Vagina (tissue), 2 donors: ENCODE measurements at regions not wholly inside any gene's neighbourhood (a gene's known extent, or its start where the extent isn't known, plus 50 kb on each side); places are given as distances from the start of the nearest gene placed in this dataset.
A peak's percentile ranks its signal among the peaks of the same experiment; 100 is the strongest.

Source experiments
- DNase-seq, 2 donors: peaks; one replicate each; pipeline ENCODE4 v3.0.0-alpha.2; 2017; ENCODE audit errors: extremely low spot score in 2 of 2
- H3K27ac ChIP-seq: fragments of 200-600 bp; sonication (generic); one replicate; pipeline ENCODE4 v1.5.1; 2019
- H3K27me3 ChIP-seq: fragments of 200-600 bp; sonication (generic); one replicate; pipeline ENCODE4 v1.5.1; 2019
- H3K36me3 ChIP-seq, 2 donors: fragments of 200-600 bp; sonication (generic); one replicate each; pipeline ENCODE4 v1.5.1; 2017 to 2019
- H3K4me1 ChIP-seq: fragments of 200-600 bp; sonication (generic); one replicate; pipeline ENCODE4 v1.5.1; 2019
- H3K4me3 ChIP-seq, 2 donors: fragments of 200-600 bp; sonication (generic); 1 replicate in 1 of 2; 2 replicates in 1 of 2; pipeline ENCODE4 v1.5.1; 2016 to 2019
- H3K9me3 ChIP-seq: fragments of 200-600 bp; sonication (generic); one replicate; pipeline ENCODE4 v1.5.1; 2019
- CTCF ChIP-seq, 3 experiments: fragments of 450-650 bp in 2 of 3; fragments of 200-600 bp in 1 of 3; sonication (generic) in 1 of 3; IDR thresholded peaks; one replicate each; pipeline ENCODE4 v1.5.1; 2017 to 2019; ENCODE audit warnings: antibody characterized with exemption in 3 of 3, mild to moderate bottlenecking in 2 of 3, moderate library complexity in 2 of 3
- POLR2A ChIP-seq, 2 donors: fragments of 450-650 bp; IDR thresholded peaks; one replicate each; pipeline ENCODE4 v1.6.1; 2017; ENCODE audit warnings: antibody characterized with exemption in 2 of 2, mild to moderate bottlenecking in 2 of 2, moderate library complexity in 2 of 2
- POLR2AphosphoS5 ChIP-seq, 2 donors: sonication (generic); formaldehyde crosslinking; IDR thresholded peaks; one replicate each; pipeline ENCODE4 v1.9.0; 2017; ENCODE audit warnings: antibody characterized with exemption in 2 of 2, mild to moderate bottlenecking in 2 of 2, low read depth in 1 of 2; ENCODE audit not compliant: insufficient read depth in 1 of 2
- intact Hi-C: fragments of 100-400 bp; cut with DNase I; formaldehyde crosslinking; loops from one replicate; pipeline ENCODE4 v1.15.1; 2023

GRCh38 chr4:38255572-38255971 is 295.4 kb downstream of the PTTG2 start:
- no peak overlapping the region for H3K4me3 ChIP-seq
- no peaks in the 10 kb centered on the region for H3K9me3 ChIP-seq
- no peaks in the 10 kb centered on the region for H3K27me3 ChIP-seq
- peaks cover 14% of the 10 kb centered on the region for H3K4me1 ChIP-seq
- H3K27ac ChIP-seq, result no peak overlapping the region
- intact Hi-C loops, result no loop called here
- TF ChIP-seq POLR2AphosphoS5 (IDR thresholded peaks at IDR 0.05; ENCODE audit: insufficient read depth in 1 of 2, low read depth in 1 of 2) (no peak), CTCF (IDR thresholded peaks at IDR 0.05) (no peak)
- DNase-seq, result no peak
- no peaks in the 10 kb centered on the region for H3K36me3 ChIP-seq

DNA sequence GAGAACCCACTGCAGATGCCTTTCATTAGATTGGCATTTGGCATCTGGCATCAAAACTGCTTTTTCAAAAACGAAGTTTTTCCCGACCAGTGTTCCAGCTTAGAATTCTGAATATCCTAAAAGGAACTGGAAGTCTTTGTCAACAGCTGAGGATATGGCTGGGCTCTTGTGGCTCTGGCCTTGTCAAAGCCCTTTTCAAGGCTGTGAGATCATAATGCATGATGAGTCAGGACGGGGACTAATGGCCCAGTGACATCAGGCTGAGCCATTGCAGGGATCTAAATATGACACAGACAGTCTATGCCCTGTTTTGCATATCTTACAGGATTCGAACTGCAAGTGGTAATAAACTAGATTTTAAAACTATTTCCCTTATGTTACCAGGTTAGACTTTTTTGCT is 306.4 kb downstream of the PTTG2 start:
- Histone ChIP-seq H3K27me3 (no peaks in the 10 kb centered on the region), H3K36me3 (no peaks in the 10 kb centered on the region), H3K4me1 (no peaks in the 10 kb centered on the region), H3K27ac (no peak overlapping the region), H3K4me3 (no peak overlapping the region), H3K9me3 (no peaks in the 10 kb centered on the region)
- intact Hi-C loops, result no loop called here
- DNase-seq, result no peak
- TF ChIP-seq POLR2A (IDR thresholded peaks at IDR 0.05) (no peak), POLR2AphosphoS5 (IDR thresholded peaks at IDR 0.05; ENCODE audit: insufficient read depth in 1 of 2, low read depth in 1 of 2) (peak in 1 of 2 donors; percentile 37)

DNA sequence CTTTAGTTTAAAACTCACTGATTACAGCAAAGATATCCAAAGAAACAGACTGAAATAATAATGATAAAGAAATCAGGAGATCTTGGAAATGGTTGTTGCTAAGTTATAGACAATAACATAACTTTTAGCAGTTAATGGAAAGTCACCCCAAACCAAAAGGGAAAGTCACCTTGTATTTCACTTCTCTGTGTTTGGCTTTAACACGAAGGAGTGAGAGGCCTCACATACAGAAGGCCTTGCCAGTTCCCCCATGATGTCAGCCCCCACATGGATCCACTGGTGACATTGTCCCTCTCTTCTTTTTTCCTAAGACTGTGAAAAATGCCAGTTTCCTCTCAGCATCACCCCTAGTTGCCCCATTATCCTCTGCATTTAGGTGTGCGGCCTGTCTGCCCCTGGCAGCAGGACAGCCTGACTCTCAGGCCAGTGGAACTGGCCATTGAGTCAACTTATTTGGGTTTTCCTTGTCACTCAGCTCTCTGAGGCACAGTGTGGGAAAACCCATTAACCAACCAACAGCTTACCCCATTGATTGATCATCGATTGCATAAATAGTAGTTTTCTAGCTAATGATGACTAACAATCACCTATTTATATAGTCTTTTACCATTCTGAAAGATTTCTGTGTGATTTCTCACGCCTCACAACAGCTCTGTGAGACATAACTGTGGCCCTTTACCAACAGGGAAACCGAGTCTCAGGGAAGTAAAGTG is 308.1 kb downstream of the PTTG2 start:
- no peaks in the 10 kb centered on the region for H3K9me3 ChIP-seq
- H3K36me3 ChIP-seq, result no peaks in the 10 kb centered on the region
- no peak for DNase-seq
- H3K4me1 ChIP-seq, result no peaks in the 10 kb centered on the region
- intact Hi-C loops, result no loop called here
- TF ChIP-seq CTCF (IDR thresholded peaks at IDR 0.05), result no peak
- no peak overlapping the region for H3K27ac ChIP-seq
- no peak overlapping the region for H3K4me3 ChIP-seq
- H3K27me3 ChIP-seq, result no peaks in the 10 kb centered on the region

DNA sequence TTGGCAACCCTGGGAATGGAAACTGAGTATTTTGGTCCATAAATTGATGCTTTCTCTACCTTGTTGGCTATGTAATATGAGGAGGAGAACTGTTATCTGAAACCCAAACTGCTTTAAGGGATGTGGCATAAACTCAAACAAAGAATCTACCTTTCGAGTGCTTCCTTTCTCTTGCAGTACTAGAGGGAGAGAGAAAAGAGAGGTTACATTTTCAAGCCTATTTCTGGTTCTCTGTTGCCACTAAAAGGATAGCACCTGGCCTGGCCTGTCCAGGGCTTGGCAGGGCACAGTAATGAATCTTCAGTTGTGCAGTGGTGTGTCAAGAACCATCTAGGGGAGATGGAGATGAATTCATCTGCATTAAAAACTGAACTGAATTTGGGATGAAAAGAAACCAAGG is 308.6 kb downstream of the PTTG2 start:
- Histone ChIP-seq H3K9me3 (no peaks in the 10 kb centered on the region), H3K27ac (no peak overlapping the region), H3K4me1 (no peaks in the 10 kb centered on the region), H3K4me3 (no peak overlapping the region), H3K27me3 (no peaks in the 10 kb centered on the region), H3K36me3 (no peaks in the 10 kb centered on the region)
- TF ChIP-seq CTCF (IDR thresholded peaks at IDR 0.05), result no peak
- no peak for TF ChIP-seq POLR2A (IDR thresholded peaks at IDR 0.05)
- no peak for TF ChIP-seq POLR2AphosphoS5 (IDR thresholded peaks at IDR 0.05; ENCODE audit: insufficient read depth in 1 of 2, low read depth in 1 of 2)
- DNase-seq, result no peak
- intact Hi-C loops, result no loop called here

DNA sequence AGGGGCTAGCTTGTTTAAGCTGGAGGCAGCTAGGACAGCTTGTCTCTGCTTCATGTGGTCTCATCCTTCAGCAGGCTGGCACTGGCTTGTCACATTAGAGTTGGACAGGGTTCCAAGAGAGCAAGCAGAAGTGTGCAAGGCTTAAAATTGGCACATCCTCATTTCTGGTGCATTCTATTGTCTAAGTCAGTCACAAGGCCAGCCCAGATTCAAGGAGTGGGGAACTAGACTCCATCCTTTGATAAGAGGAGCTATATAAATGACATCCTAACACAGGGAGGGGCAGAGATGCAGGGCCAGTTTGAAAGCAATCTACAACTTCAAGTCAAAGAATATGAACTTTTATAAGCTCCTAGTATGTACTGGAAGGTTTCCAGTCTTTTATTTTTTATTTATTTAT is 313.2 kb downstream of the PTTG2 start:
- no peak overlapping the region for H3K27ac ChIP-seq
- intact Hi-C loops, result no loop called here
- H3K4me3 ChIP-seq, result no peak overlapping the region
- H3K9me3 ChIP-seq, result no peaks in the 10 kb centered on the region
- H3K4me1 ChIP-seq, result no peaks in the 10 kb centered on the region
- no peak for TF ChIP-seq POLR2AphosphoS5 (IDR thresholded peaks at IDR 0.05; ENCODE audit: insufficient read depth in 1 of 2, low read depth in 1 of 2)
- DNase-seq, result no peak
- no peaks in the 10 kb centered on the region for H3K27me3 ChIP-seq
- no peaks in the 10 kb centered on the region for H3K36me3 ChIP-seq

DNA sequence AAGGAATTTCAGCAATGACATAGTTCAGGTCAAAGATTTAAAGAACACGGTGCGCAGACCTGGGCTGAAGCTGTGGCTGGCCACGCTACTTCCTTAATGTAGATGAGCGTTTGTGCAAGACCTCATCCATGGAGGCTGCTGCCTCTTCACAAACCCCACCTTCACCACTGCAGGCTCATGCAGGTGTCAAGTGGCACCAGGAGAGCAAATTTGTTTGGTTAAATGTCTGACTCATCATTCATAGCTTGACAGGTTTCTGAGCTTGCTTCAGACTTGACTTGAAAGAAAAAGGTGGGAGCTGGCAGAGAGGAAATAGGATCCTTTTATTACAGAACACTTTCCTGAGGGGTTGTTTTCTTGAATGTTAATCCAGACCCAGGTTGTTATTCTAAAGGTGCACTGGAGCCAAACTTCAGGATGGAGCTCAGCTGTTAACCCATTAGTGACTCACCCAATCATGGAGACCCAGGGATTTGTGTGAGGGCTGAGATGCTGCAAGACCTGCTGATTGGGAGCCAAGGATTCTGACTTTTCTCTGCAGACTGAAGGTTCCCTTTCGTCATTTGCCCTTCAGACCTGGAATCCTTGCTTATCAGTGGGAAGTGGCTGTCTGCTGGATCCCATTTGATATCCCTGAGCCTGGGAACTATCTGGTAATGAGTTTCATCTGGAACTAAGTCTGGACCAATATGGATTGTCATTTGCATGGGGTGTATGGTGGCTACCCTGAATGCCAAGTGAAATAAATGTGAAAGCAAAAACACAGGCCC is 315.3 kb downstream of the PTTG2 start:
- Histone ChIP-seq H3K4me1 (peaks cover 12% of the 10 kb centered on the region), H3K27ac (no peak overlapping the region), H3K27me3 (no peaks in the 10 kb centered on the region), H3K36me3 (no peaks in the 10 kb centered on the region), H3K9me3 (no peaks in the 10 kb centered on the region), H3K4me3 (no peak overlapping the region)
- intact Hi-C loops, result no loop called here
- TF ChIP-seq CTCF (IDR thresholded peaks at IDR 0.05) (no peak), POLR2A (IDR thresholded peaks at IDR 0.05) (no peak), POLR2AphosphoS5 (IDR thresholded peaks at IDR 0.05; ENCODE audit: insufficient read depth in 1 of 2, low read depth in 1 of 2) (no peak)
- DNase-seq, result no peak
